Naive thymus-derived CD4-positive, alpha-beta T cell (primary cell): ENCODE measurements at regions not wholly inside any gene's neighbourhood (a gene's known extent, or its start where the extent isn't known, plus 50 kb on each side); places are given as distances from the start of the nearest gene placed in this dataset.

Source experiments
- ATAC-seq: fragments of 150-1000 bp; cut with Tn5 transposase; 2 replicates; pipeline ENCODE4 v1.10.0; 2021; ENCODE audit warnings: mild to moderate bottlenecking, moderate library complexity
- CTCF ChIA-PET: fragments of 350-600 bp; sonication (Branson Sonifier 250); formaldehyde crosslinking; loops from one replicate; lab custom pipeline; 2021; ENCODE audit warnings: antibody characterized with exemption; lab: Charles Lee
- POLR2A ChIA-PET: fragments of 350-600 bp; sonication (Branson Sonifier 250); formaldehyde crosslinking; loops from one replicate; lab custom pipeline; 2021; ENCODE audit warnings: antibody characterized with exemption, inconsistent platforms; lab: Charles Lee
- DNase-seq, 9 donors: peaks; one replicate each; pipeline versions ENCODE4 v3.0.0 to v3.0.0-alpha.2; 2020 to 2022; ENCODE audit warnings: mixed read lengths in 1 of 9
- H3K27ac ChIP-seq: one replicate; pipeline ENCODE4 v1.7.0; 2013; ENCODE audit warnings: mild to moderate bottlenecking, low read depth, low read length, moderate library complexity
- H3K27me3 ChIP-seq, 2 donors: one replicate each; pipeline ENCODE4 v1.7.0; 2013; ENCODE audit warnings: low read length in 2 of 2, mild to moderate bottlenecking in 2 of 2, moderate library complexity in 2 of 2; ENCODE audit not compliant: control insufficient read depth in 2 of 2, insufficient read depth in 2 of 2
- H3K36me3 ChIP-seq, 3 experiments: 1 replicate in 2 of 3; 2 replicates in 1 of 3; pipeline ENCODE4 v1.7.0; 2013; ENCODE audit warnings: low read length in 3 of 3, mild to moderate bottlenecking in 3 of 3, moderate library complexity in 1 of 3; ENCODE audit not compliant: insufficient read depth in 3 of 3, control insufficient read depth in 2 of 3
- H3K4me1 ChIP-seq, 2 donors: one replicate each; pipeline ENCODE4 v1.7.0; 2013; ENCODE audit warnings: low read length in 2 of 2, mild to moderate bottlenecking in 2 of 2, moderate library complexity in 1 of 2; ENCODE audit not compliant: control insufficient read depth in 2 of 2, insufficient read depth in 2 of 2
- H3K4me3 ChIP-seq: 2 replicates; pipeline ENCODE4 v1.7.0; 2013; ENCODE audit warnings: mild to moderate bottlenecking, low read length
- H3K9me3 ChIP-seq, 3 experiments: 1 replicate in 2 of 3; 2 replicates in 1 of 3; pipeline ENCODE4 v1.7.0; 2013; ENCODE audit warnings: low read length in 3 of 3; ENCODE audit not compliant: control insufficient read depth in 2 of 3
- H3K27ac Mint-ChIP-seq, 9 donors: one replicate each; pipeline ENCODE4 v1.8.0; 2020 to 2022; ENCODE audit warnings: mixed read lengths in 9 of 9, mild to moderate bottlenecking in 8 of 9, moderate library complexity in 5 of 9, inconsistent platforms in 2 of 9
- H3K27me3 Mint-ChIP-seq, 5 donors: one replicate each; pipeline ENCODE4 v1.8.0; 2021 to 2022; ENCODE audit warnings: mixed read lengths in 5 of 5, mild to moderate bottlenecking in 1 of 5
- H3K36me3 Mint-ChIP-seq, 5 donors: one replicate each; pipeline ENCODE4 v1.8.0; 2020 to 2022; ENCODE audit warnings: mixed read lengths in 5 of 5, mild to moderate bottlenecking in 3 of 5, inconsistent platforms in 1 of 5
- H3K4me1 Mint-ChIP-seq, 7 donors: one replicate each; pipeline ENCODE4 v1.8.0; 2020 to 2022; ENCODE audit warnings: mixed read lengths in 7 of 7, mild to moderate bottlenecking in 3 of 7, inconsistent platforms in 1 of 7
- H3K4me3 Mint-ChIP-seq, 10 donors: one replicate each; pipeline ENCODE4 v1.8.0; 2020 to 2022; ENCODE audit warnings: mild to moderate bottlenecking in 10 of 10, mixed read lengths in 10 of 10, moderate library complexity in 6 of 10, inconsistent platforms in 2 of 10
- H3K9me3 Mint-ChIP-seq, 11 donors: one replicate each; pipeline ENCODE4 v1.8.0; 2020 to 2022; ENCODE audit warnings: mixed read lengths in 11 of 11, mild to moderate bottlenecking in 4 of 11, inconsistent platforms in 1 of 11, moderate library complexity in 1 of 11
- intact Hi-C, 2 donors: fragments of 100-400 bp; cut with micrococcal nuclease; formaldehyde crosslinking; loops; one replicate each; pipeline ENCODE4 v1.15.1; 2023

GRCh38 chr4:181949704-181950312 is 293.4 kb upstream of the TENM3 start:
- POLR2A ChIA-PET, result no interaction called here
- no peaks in the 10 kb centered on the region for H3K27me3 ChIP-seq
- no peaks in the 10 kb centered on the region for H3K4me1 ChIP-seq
- no peaks in the 10 kb centered on the region for H3K27me3 Mint-ChIP-seq
- H3K9me3 Mint-ChIP-seq, result peaks cover 0 to 7% (median 0%) of the 10 kb centered on the region in 11 donors
- H3K36me3 Mint-ChIP-seq, result no peaks in the 10 kb centered on the region
- H3K4me3 ChIP-seq, result no peak overlapping the region
- intact Hi-C loops, result no loop called here
- CTCF ChIA-PET, result no interaction called here
- H3K27ac Mint-ChIP-seq, result no peak overlapping the region
- no peak for DNase-seq
- no peaks in the 10 kb centered on the region for H3K36me3 ChIP-seq
- ATAC-seq, result no peak
- H3K4me1 Mint-ChIP-seq, result no peaks in the 10 kb centered on the region
- no peak overlapping the region for H3K27ac ChIP-seq
- H3K4me3 Mint-ChIP-seq, result no peak overlapping the region
- H3K9me3 ChIP-seq, result no peaks in the 10 kb centered on the region

GRCh38 chr4:181950372-181951127 is 292.7 kb upstream of the TENM3 start:
- H3K9me3 ChIP-seq, result no peaks in the 10 kb centered on the region
- ChIA-PET POLR2A (no interaction called here), CTCF (no interaction called here)
- H3K36me3 Mint-ChIP-seq, result no peaks in the 10 kb centered on the region
- H3K27ac Mint-ChIP-seq, result no peak overlapping the region
- no peaks in the 10 kb centered on the region for H3K36me3 ChIP-seq
- DNase-seq, result no peak
- H3K4me1 Mint-ChIP-seq, result no peaks in the 10 kb centered on the region
- no peak overlapping the region for H3K27ac ChIP-seq
- H3K4me3 Mint-ChIP-seq, result no peak overlapping the region
- H3K4me1 ChIP-seq, result no peaks in the 10 kb centered on the region
- no peak overlapping the region for H3K4me3 ChIP-seq
- intact Hi-C loops, result no loop called here
- H3K27me3 Mint-ChIP-seq, result no peaks in the 10 kb centered on the region
- no peak for ATAC-seq
- H3K9me3 Mint-ChIP-seq, result peaks cover 0 to 7% (median 0%) of the 10 kb centered on the region in 11 donors
- H3K27me3 ChIP-seq, result no peaks in the 10 kb centered on the region

GRCh38 chr4:181951265-181951664 is 291.9 kb upstream of the TENM3 start:
- ChIA-PET POLR2A (no interaction called here), CTCF (no interaction called here)
- H3K4me3 ChIP-seq, result no peak overlapping the region
- no peaks in the 10 kb centered on the region for H3K36me3 ChIP-seq
- intact Hi-C loops, result no loop called here
- H3K4me3 Mint-ChIP-seq, result no peak overlapping the region
- H3K9me3 Mint-ChIP-seq, result peaks cover 0 to 7% (median 0%) of the 10 kb centered on the region in 11 donors
- no peaks in the 10 kb centered on the region for H3K9me3 ChIP-seq
- ATAC-seq, result no peak
- no peak overlapping the region for H3K27ac Mint-ChIP-seq
- DNase-seq, result no peak
- H3K27me3 Mint-ChIP-seq, result no peaks in the 10 kb centered on the region
- H3K27me3 ChIP-seq, result no peaks in the 10 kb centered on the region
- no peaks in the 10 kb centered on the region for H3K4me1 ChIP-seq
- no peaks in the 10 kb centered on the region for H3K36me3 Mint-ChIP-seq
- H3K27ac ChIP-seq, result no peak overlapping the region
- no peaks in the 10 kb centered on the region for H3K4me1 Mint-ChIP-seq

- peaks cover 0 to 7% (median 0%) of the 10 kb centered on the region in 11 donors for H3K9me3 Mint-ChIP-seq
- H3K4me1 Mint-ChIP-seq, result no peaks in the 10 kb centered on the region
- no peaks in the 10 kb centered on the region for H3K36me3 ChIP-seq
- ChIA-PET POLR2A (no interaction called here), CTCF (no interaction called here)
- intact Hi-C loops, result no loop called here
- no peak overlapping the region for H3K27ac Mint-ChIP-seq
- H3K27me3 ChIP-seq, result no peaks in the 10 kb centered on the region
- no peak overlapping the region for H3K4me3 ChIP-seq
- H3K27me3 Mint-ChIP-seq, result no peaks in the 10 kb centered on the region
- no peaks in the 10 kb centered on the region for H3K4me1 ChIP-seq
- no peak overlapping the region for H3K4me3 Mint-ChIP-seq
- no peaks in the 10 kb centered on the region for H3K36me3 Mint-ChIP-seq
- H3K27ac ChIP-seq, result no peak overlapping the region
- ATAC-seq (no peak), DNase-seq (no peak)
- H3K9me3 ChIP-seq, result no peaks in the 10 kb centered on the region
Measured at GRCh38 chr4:181952478-181952877, 290.7 kb upstream of the TENM3 start.

GRCh38 chr4:181956512-181956911 is 286.7 kb upstream of the TENM3 start:
- no peak overlapping the region for H3K27ac ChIP-seq
- no peaks in the 10 kb centered on the region for H3K36me3 Mint-ChIP-seq
- H3K4me3 ChIP-seq, result no peak overlapping the region
- H3K4me1 Mint-ChIP-seq, result no peaks in the 10 kb centered on the region
- H3K9me3 ChIP-seq, result no peaks in the 10 kb centered on the region
- no peak overlapping the region for H3K27ac Mint-ChIP-seq
- intact Hi-C loops, result no loop called here
- DNase-seq, result no peak
- H3K4me3 Mint-ChIP-seq, result no peak overlapping the region
- H3K9me3 Mint-ChIP-seq, result peaks cover 0 to 7% (median 0%) of the 10 kb centered on the region in 11 donors
- CTCF ChIA-PET, result no interaction called here
- H3K36me3 ChIP-seq, result no peaks in the 10 kb centered on the region
- no peaks in the 10 kb centered on the region for H3K4me1 ChIP-seq
- no peaks in the 10 kb centered on the region for H3K27me3 Mint-ChIP-seq
- H3K27me3 ChIP-seq, result no peaks in the 10 kb centered on the region
- POLR2A ChIA-PET, result no interaction called here
- ATAC-seq, result no peak

- Mint-ChIP-seq H3K4me1 (no peaks in the 10 kb centered on the region), H3K36me3 (no peaks in the 10 kb centered on the region), H3K4me3 (no peak overlapping the region), H3K27ac (no peak overlapping the region), H3K27me3 (no peaks in the 10 kb centered on the region), H3K9me3 (peaks cover 0 to 7% (median 0%) of the 10 kb centered on the region in 11 donors)
- H3K4me1 ChIP-seq, result no peaks in the 10 kb centered on the region
- ATAC-seq (no peak), DNase-seq (no peak)
- H3K9me3 ChIP-seq, result no peaks in the 10 kb centered on the region
- no peak overlapping the region for H3K27ac ChIP-seq
- intact Hi-C loops, result no loop called here
- no peak overlapping the region for H3K4me3 ChIP-seq
- ChIA-PET POLR2A (no interaction called here), CTCF (no interaction called here)
- H3K27me3 ChIP-seq, result no peaks in the 10 kb centered on the region
- H3K36me3 ChIP-seq, result no peaks in the 10 kb centered on the region
Measured at GRCh38 chr4:181957088-181957487, 286.1 kb upstream of the TENM3 start.

- POLR2A ChIA-PET, result no interaction called here
Measured at GRCh38 chr4:181958446-181958845, 284.8 kb upstream of the TENM3 start.

More at GRCh38 chr4:181958446-181958845, 284.8 kb upstream of the TENM3 start:
- Mint-ChIP-seq H3K9me3 (peaks cover 0 to 7% (median 0%) of the 10 kb centered on the region in 11 donors), H3K36me3 (no peaks in the 10 kb centered on the region), H3K4me1 (no peaks in the 10 kb centered on the region), H3K27me3 (no peaks in the 10 kb centered on the region), H3K27ac (no peak overlapping the region), H3K4me3 (no peak overlapping the region)
- no peak for DNase-seq
- Histone ChIP-seq H3K4me1 (no peaks in the 10 kb centered on the region), H3K36me3 (no peaks in the 10 kb centered on the region), H3K9me3 (no peaks in the 10 kb centered on the region), H3K27me3 (no peaks in the 10 kb centered on the region), H3K4me3 (no peak overlapping the region), H3K27ac (no peak overlapping the region)
- intact Hi-C loops, result no loop called here
- ATAC-seq, result no peak
- CTCF ChIA-PET, result no interaction called here
